Parathyroid adenoma (tissue), 2 donors: ENCODE measurements at regions not wholly inside any gene's neighbourhood (a gene's known extent, or its start where the extent isn't known, plus 50 kb on each side); places are given as distances from the start of the nearest gene placed in this dataset.

Source experiments
- H2AFZ ChIP-seq: fragments of 300-600 bp; sonication (generic); one replicate; pipeline ENCODE4 v1.7.0; 2017; ENCODE audit warnings: antibody characterized with exemption, mild to moderate bottlenecking
- H3K27ac ChIP-seq: fragments of 300-600 bp; sonication (generic); one replicate; pipeline ENCODE4 v1.7.0; 2017
- H3K27me3 ChIP-seq: fragments of 300-600 bp; sonication (generic); one replicate; pipeline ENCODE4 v1.7.0; 2017; ENCODE audit warnings: low read length; ENCODE audit not compliant: control insufficient read depth, insufficient read depth
- H3K36me3 ChIP-seq: fragments of 300-600 bp; sonication (generic); one replicate; pipeline ENCODE4 v1.7.0; 2017; ENCODE audit warnings: low read length; ENCODE audit not compliant: control insufficient read depth, insufficient read depth
- H3K4me1 ChIP-seq: fragments of 300-600 bp; sonication (generic); one replicate; pipeline ENCODE4 v1.7.0; 2017; ENCODE audit warnings: control low read depth
- H3K4me2 ChIP-seq: fragments of 300-600 bp; sonication (generic); one replicate; pipeline ENCODE4 v1.7.0; 2017; ENCODE audit warnings: low read length
- H3K4me3 ChIP-seq: fragments of 300-600 bp; sonication (generic); one replicate; pipeline ENCODE4 v1.7.0; 2017; ENCODE audit warnings: low read depth, low read length
- H3K79me2 ChIP-seq: fragments of 300-600 bp; sonication (generic); one replicate; pipeline ENCODE4 v1.7.0; 2017; ENCODE audit warnings: control low read depth
- H3K9ac ChIP-seq: fragments of 300-600 bp; sonication (generic); one replicate; pipeline ENCODE4 v1.7.0; 2017; ENCODE audit warnings: mild to moderate bottlenecking
- H3K9me3 ChIP-seq: fragments of 300-600 bp; sonication (generic); one replicate; pipeline ENCODE4 v1.7.0; 2017; ENCODE audit warnings: low read length; ENCODE audit not compliant: control insufficient read depth
- TF ChIP-seq, protein P1 (sequence below): fragments of 300-600 bp; sonication (generic); IDR thresholded peaks from one replicate; pipeline ENCODE4 v1.7.0; 2017; ENCODE audit warnings: antibody characterized with exemption, mild to moderate bottlenecking
- donor health status: primary hyperparathyroidism.

DNA sequence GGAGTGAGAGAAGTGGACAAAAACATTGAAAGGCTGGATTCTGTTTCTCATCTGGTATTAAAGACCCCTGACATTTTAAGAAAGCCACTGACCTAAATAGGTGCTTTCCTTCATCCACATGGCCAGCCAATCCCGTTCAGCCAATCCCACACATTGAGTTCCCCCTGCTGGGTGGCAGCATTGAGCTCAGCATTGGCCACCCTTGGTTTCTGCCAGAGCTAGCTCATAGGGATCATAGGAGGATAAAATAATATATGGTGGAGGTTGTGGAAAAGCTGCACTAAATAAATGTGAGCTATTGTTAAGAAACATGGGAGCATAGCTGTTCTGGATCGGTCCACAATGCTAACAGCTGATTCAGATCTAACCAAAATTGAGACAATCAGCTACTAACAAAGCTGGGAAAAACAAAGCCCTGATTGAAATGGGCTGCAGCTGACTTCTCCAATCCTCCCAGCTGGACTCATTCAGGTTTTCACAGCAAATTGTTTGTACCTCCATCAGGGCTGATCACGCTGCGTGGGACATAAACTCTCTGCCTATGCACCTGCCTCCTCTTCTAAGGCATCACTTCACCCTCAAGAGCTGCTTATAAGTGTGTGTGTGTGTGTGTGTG, 256.5 kb downstream of the EMP1 start:
- Histone ChIP-seq H3K4me2 (no peak overlapping the region), H3K27me3 (no peaks in the 10 kb centered on the region), H3K36me3 (no peaks in the 10 kb centered on the region), H3K4me3 (no peak overlapping the region), H3K79me2 (no peaks in the 10 kb centered on the region), H3K9ac (no peak overlapping the region), H3K4me1 (no peaks in the 10 kb centered on the region), H2AFZ (no peak overlapping the region), H3K9me3 (no peaks in the 10 kb centered on the region), H3K27ac (no peak overlapping the region)
- TF ChIP-seq, protein P1, sequence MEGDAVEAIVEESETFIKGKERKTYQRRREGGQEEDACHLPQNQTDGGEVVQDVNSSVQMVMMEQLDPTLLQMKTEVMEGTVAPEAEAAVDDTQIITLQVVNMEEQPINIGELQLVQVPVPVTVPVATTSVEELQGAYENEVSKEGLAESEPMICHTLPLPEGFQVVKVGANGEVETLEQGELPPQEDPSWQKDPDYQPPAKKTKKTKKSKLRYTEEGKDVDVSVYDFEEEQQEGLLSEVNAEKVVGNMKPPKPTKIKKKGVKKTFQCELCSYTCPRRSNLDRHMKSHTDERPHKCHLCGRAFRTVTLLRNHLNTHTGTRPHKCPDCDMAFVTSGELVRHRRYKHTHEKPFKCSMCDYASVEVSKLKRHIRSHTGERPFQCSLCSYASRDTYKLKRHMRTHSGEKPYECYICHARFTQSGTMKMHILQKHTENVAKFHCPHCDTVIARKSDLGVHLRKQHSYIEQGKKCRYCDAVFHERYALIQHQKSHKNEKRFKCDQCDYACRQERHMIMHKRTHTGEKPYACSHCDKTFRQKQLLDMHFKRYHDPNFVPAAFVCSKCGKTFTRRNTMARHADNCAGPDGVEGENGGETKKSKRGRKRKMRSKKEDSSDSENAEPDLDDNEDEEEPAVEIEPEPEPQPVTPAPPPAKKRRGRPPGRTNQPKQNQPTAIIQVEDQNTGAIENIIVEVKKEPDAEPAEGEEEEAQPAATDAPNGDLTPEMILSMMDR = no peak

DNA sequence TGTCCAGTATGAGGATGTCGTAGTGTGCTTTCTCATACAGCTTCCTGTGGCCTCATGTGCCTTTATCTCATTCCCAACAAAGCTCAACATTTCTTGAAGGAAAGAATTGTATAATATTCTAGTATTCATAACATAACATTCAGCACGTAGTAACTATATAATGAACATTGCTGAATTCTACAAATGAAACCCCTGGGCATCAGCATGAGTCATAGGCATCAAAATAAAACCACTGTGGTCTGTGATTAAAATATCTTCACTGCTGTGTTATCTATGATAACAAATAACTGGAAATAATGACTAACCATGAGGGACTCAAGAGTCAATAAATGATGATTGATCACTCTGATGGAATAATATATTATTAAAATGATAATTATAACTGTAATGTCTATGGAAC, 255.2 kb downstream of the EMP1 start:
- H3K27me3 ChIP-seq = no peaks in the 10 kb centered on the region

DNA sequence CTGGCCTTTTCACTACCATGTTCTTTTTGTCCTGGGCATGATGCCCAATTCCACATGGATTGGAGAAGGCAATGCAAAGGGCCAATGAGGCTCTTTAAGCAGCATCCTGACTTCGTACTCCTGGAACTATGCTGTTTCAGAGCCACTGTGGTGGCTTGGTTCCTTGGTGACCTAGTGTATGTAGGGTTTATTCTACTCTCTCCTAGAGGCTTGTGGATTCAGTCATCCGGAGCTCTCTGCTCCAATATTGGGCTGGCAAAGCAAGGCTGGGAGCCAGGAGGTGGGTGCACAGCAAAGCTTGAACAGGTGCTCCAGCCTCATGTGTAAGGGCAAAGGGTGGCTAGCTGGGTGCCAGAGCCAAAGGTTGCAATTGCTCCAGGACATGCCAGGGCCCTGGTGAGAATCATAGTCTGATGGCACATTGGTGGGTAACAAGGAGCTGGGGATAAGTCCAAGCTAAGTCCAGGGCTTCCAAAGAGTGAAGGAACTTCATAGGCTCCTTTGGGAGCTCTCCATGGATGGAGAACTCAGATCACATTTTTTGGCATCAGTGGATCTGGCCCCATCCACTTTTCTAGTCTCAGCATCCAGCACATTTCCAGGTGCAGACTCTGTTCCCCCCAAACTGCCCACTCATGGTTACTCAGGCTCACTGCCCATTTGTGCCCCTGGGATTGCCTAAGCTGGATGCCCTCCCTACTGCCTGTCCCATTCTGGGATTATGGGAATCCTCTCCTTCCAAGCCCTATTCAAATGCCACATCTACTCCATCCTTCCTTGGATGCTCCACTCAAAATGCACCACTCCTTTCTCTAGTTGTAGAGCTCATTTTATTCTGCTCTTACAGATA, 253.9 kb downstream of the EMP1 start:
- Histone ChIP-seq H3K4me3 (no peak overlapping the region), H3K4me1 (no peaks in the 10 kb centered on the region), H3K9ac (no peak overlapping the region), H3K27me3 (no peaks in the 10 kb centered on the region), H3K79me2 (no peaks in the 10 kb centered on the region), H2AFZ (no peak overlapping the region), H3K36me3 (no peaks in the 10 kb centered on the region), H3K27ac (no peak overlapping the region), H3K4me2 (no peak overlapping the region), H3K9me3 (no peaks in the 10 kb centered on the region)
- TF ChIP-seq, protein P1 = no peak

More for the DNA sequence above, 255.2 kb downstream of the EMP1 start:
- no peak overlapping the region for H3K4me2 ChIP-seq
- H3K79me2 ChIP-seq = no peaks in the 10 kb centered on the region
- H2AFZ ChIP-seq = no peak overlapping the region
- H3K27ac ChIP-seq = no peak overlapping the region
- no peak overlapping the region for H3K9ac ChIP-seq
- no peaks in the 10 kb centered on the region for H3K4me1 ChIP-seq
- H3K9me3 ChIP-seq = no peaks in the 10 kb centered on the region
- H3K4me3 ChIP-seq = no peak overlapping the region
- no peaks in the 10 kb centered on the region for H3K36me3 ChIP-seq
- TF ChIP-seq, protein P1 = no peak

DNA sequence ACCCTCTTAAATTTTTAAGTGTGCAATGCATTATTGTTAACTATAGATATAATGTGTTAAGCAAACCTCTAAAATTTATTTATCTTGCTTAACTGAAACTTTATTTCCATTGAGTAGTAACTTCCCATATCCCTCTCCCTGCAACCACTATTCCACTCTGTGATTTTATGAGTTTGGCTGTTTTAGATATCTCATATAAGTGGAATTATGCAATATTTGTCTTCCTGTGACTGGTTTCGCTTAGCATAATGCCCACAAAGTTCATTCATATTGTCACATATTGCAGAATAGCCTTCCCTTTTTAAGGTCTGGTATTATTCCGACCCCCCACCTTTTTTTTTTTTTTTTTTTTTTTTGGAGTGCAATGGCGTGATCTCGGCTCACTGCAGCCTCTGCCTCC, 247.6 kb downstream of the EMP1 start:
- H3K9me3 ChIP-seq = no peaks in the 10 kb centered on the region
- no peak overlapping the region for H3K4me3 ChIP-seq
- no peak overlapping the region for H3K9ac ChIP-seq
- no peaks in the 10 kb centered on the region for H3K79me2 ChIP-seq
- H3K27ac ChIP-seq = no peak overlapping the region
- no peak overlapping the region for H2AFZ ChIP-seq
- TF ChIP-seq, protein P1 = no peak
- H3K27me3 ChIP-seq = no peaks in the 10 kb centered on the region
- no peak overlapping the region for H3K4me2 ChIP-seq
- no peaks in the 10 kb centered on the region for H3K4me1 ChIP-seq
- H3K36me3 ChIP-seq = no peaks in the 10 kb centered on the region
